GM19324 (cell line): ENCODE measurements at regions not wholly inside any gene's neighbourhood (a gene's known extent, or its start where the extent isn't known, plus 50 kb on each side); places are given as distances from the start of the nearest gene placed in this dataset.

Source experiments
- ATAC-seq: cut with Tn5 transposase; IDR thresholded peaks from one replicate; pipeline ENCODE4 v1.9.1; 2021; ENCODE audit warnings: mild to moderate bottlenecking, moderate library complexity; ENCODE audit not compliant: unreplicated experiment, low FRiP score

DNA sequence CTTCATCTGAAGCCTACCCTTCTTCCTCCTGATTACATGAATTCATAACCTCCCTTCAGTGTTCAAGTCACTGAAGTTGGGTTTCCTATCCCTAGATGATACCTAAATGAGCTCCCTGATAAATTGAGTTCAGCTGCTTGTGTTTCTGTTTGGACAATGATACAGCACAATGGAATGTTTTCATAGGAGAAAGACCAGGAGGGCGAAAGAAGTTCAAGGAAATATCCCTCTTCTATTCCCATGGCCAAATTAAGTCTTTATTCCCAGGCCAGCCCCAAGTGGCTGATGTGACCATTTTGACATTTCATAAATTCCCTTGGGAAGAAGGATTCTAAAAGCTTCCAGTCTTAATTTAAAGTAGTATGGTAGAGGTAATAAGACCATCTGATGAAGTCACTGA lies 555.8 kb upstream of the CLINT1 start:
- no peak for ATAC-seq

DNA sequence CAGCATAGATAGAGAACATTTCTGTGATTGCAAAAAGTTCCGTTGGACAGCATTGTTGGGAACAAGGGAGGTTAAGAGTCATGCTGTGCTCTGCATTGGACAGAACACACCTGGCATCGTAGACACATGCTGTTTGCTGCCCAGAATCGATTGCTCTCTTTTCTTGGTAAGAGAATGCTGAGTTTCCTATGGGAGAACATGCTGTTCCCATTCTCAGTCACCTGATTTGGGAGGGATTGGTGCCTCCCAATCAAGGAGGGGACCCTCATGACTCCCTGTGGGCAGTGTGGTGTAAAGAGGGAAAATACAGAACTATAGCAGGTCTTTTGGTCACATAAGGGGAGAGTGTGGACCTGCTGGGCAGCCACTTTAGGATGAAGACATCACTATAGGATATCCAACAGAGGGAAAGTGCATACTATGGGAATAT lies 555.4 kb upstream of the CLINT1 start:
- ATAC-seq, result no peak

DNA sequence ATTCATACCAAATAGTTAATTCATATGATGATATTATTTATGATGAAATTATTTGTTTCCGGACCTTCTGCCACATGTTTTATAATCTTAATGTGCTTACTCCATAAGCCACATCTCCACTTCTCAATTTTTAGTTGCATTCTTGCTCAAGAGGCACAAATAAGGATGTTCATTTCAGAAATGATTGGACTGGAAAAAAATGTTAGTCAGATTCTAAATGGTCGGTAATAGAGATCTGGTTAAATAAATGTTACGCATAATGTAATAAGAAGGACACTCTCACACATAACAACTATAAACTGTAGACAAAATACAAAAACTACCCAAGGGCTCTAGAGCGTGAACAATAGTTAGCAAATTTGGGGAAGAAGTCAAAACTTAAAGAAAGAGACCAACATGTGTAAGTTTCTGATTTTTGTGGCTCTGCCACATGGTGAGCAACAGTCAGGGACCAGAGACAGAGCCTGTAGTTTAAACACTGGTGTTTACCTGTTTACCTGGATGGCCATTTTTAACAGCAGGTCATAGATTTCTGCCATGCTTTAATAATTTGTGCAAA lies 554.3 kb upstream of the CLINT1 start:
- no peak for ATAC-seq

DNA sequence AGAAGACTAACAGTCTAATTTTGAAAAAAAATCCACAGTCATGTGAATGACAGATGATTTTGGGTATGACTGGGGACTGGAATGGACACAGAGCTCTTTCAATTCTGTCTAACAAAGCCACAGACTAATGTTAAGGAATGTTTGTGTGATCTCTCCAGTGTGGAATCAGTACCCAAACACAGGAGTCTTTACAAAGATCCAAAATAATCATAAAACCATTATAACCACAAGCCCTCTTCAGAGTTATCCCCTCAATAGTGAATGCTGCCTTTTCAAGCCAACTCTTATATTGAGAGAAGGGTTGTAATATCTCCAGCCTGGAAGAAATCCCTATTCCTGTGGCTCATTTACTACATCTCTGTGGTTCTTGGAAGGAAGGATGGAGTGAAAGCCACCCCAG lies 552.0 kb upstream of the CLINT1 start:
- ATAC-seq, result no peak

DNA sequence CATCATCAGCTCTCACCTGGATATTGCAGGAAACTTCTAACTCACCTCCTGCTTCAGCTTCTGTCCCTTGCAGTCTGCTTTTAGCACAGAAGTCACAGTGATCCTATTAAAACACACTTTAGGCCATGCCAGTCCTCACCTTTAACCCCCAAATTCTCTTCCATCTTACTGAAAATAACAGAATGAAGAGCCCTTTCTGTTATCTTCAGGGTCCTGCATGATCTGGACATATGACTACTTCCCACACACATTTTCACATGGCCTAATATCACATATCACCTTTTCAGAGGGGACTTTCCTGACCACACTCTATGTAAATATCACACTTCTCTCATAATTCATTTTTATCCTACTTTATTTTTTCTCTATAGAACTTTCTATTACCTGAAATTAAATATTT lies 550.6 kb upstream of the CLINT1 start:
- ATAC-seq, result no peak

DNA sequence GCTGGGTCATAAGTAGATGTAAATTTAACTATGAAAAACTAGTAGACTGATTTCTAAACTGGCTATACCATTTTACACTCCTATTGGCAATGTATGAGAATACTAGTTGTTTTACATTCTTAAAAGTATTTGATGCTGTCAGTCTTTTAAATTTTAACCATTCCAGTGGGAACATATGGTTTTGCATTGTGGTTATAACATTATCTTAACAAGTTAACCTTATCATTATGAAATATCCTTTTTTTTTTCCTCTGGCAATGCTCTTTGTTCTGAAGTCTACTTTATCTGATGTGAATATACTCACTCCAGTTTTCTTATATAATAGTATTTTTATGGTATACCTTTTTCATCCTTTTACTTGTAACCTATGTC lies 548.9 kb upstream of the CLINT1 start:
- ATAC-seq, result no peak

GRCh38 chr5:158406884-158407823 lies 548.2 kb upstream of the CLINT1 start:
- no peak for ATAC-seq

DNA sequence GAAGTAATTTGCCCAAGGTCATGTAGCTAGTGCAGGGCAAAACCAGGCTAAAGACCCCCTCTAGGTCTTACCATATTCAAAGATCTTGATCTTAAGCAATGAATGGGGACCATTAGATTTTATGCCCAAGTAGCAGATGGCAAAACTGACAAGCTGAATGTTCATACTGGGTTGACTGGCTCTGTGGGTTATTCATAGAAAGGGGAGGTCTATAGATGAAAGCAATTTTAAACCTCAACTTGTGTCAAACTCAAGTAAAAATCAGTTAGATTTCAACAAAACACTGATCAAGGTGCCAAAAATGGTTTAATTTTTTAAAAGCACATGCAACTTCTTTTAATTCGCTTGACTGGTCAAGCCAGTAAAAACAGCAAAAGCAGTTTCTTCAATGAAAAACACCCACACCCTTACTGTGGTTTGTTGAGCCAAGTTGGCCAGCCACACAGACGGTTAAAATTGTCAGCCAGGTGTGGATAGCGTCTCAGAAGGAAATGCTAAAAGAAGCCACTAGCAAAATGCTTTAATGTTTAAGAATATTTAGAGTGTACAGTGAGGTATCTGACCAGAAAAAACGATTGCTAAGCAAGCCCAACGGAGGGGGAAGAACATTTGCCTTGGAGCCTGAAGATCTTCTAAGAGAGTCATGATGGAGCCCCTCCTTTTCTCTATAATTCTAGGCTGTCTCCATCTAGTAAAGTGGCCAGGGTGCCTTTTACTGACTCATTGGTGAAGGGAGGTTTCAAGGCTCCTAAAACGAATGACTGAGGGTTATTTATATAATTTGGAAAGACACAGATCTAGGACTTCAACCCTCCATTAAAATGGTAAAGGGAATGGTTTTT lies 539.6 kb upstream of the CLINT1 start:
- no peak for ATAC-seq

- no peak for ATAC-seq
These were observed 538.3 kb upstream of the CLINT1 start for GRCh38 chr5:158397278-158397677.

DNA sequence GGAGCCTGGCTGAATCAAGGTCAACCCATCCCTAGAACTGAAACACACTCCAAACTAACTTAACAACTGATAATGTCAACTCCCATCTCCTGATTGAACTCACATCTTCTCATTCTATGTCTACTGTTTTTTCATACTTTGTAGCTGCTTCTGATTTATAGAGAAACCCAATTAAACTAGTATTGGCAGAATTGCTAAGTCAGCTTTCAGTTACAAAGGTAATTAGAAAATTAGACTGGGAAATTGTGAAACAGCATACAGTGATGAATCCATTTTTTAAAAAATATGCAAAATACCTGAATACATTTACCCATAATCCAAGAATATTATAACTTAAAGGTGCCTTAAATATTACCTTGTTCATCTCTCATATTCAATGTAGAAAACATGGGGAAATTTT lies 535.2 kb upstream of the CLINT1 start:
- no peak for ATAC-seq

GRCh38 chr5:158393457-158393856 lies 534.5 kb upstream of the CLINT1 start:
- no peak for ATAC-seq

DNA sequence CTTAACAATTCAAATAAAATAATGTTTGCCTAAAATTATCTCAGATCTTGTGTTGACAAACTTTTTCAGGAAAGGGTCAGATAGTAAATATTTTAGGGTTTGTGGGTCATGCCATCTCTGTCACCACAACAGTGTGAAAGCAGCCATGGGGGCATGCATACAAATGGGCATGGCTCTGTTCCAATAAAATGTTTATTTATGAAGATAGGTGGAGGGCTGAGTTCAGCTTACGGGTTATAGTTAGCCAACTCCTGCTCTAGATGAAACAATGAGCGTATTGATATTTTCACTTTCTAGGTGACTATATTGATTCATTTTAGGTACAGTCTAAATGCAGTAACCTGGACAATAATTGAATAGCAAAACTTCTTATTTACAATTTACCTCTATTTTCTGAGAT lies 533.8 kb upstream of the CLINT1 start:
- no peak for ATAC-seq

DNA sequence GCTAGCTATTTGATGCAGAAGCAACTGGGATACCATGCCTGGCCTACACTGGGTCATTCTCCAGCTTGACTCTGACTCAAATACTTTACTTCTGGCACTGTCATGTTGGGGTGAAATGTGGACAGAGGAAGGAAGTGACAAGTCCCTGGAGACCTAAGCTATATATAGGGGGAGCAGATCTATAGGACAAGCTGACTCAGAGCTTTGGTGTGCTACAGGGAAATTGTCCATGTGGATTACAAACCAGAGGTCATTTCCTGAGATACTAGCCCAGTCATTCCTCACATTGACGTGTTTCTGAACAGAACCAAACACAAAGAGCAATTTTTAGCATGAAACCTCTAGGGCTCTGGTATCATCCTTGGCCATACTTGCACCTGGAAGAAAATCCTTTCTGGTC lies 531.6 kb upstream of the CLINT1 start:
- ATAC-seq, result no peak

GRCh38 chr5:158389786-158390185 lies 530.8 kb upstream of the CLINT1 start:
- ATAC-seq, result no peak

DNA sequence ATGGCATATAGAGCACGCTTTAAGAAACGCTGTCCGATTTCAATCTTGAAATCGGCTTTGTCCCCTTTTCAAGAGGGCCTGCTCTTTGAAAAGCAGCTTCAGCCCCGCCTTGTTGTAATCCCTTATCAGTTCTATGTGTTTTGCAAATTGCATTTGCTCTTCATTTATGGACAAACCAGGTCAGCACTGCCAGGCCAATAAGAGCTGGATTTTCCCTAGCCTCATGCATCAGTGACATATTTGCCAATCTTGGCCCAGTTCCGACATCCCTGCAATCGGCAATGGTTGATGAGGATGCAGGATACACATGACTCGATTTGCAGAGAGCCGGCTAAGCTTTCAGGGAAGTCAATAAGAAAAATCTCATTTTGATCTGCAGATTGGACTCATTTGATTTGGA lies 529.1 kb upstream of the CLINT1 start:
- no peak for ATAC-seq

- no peak for ATAC-seq
These were observed 528.6 kb upstream of the CLINT1 start for GRCh38 chr5:158387499-158387898.

GRCh38 chr5:158385982-158386381 lies 527.0 kb upstream of the CLINT1 start:
- no peak for ATAC-seq

GRCh38 chr5:158384535-158385481 lies 525.9 kb upstream of the CLINT1 start:
- no peak for ATAC-seq

DNA sequence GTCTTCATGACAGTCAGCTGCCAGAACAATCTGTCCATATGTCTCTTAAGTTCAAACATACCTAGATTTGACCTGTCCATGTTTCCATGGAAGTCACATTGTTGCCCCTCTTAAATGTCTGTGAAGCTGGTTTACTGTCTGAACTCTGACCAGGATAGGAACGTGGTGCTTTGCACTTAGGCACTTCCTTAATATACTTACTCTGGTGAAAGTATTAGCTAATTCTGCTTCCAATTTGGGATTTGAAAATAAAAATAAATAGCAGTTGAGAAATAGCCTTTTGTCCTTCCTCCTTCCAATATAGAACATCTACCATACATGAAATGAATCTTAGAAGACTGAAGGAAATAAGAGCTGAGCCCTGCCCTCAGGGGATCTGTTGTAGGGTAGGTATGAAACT lies 524.5 kb upstream of the CLINT1 start:
- ATAC-seq, result no peak

DNA sequence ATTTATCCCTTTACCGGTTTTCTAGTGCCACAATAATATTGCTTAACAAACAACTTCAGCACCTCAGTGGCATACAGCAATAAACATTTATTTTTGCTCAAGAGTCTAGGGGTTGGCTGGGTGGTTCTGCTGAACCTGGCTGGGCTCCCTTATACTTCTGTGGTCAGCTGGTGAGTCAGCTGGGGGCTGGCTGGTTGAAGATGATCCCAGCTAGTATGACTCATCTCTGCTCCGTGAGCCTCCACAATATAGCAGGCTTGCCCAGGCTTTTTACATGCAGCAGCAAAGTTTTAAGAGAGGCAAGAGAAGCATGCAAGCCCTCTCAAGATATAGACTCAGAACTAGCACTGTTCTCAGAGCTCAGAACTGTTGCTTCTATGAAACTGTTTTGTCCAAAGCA lies 523.5 kb upstream of the CLINT1 start:
- ATAC-seq, result peak; percentile 60
